Panc1 (cell line): ENCODE measurements at regions not wholly inside any gene's neighbourhood (a gene's known extent, or its start where the extent isn't known, plus 50 kb on each side); places are given as distances from the start of the nearest gene placed in this dataset.

Experiments
- ATAC-seq: fragments of 200-7000 bp; cut with Tn5 transposase; 2 replicates; pipeline ENCODE4 v1.9.1; 2020; ENCODE audit warnings: mild to moderate bottlenecking, moderate library complexity
- BruUV-seq: library from RNA; stranded (reverse); fragments of 400-500 nt; replicated peaks from 2 replicates; lab custom pipeline; 2021; lab: Mats Ljungman, UMichigan
- CTCF ChIA-PET: fragments of 300-600 bp; sonication (Branson Sonifier 250); formaldehyde crosslinking; loops from one replicate; lab custom pipeline; 2022; ENCODE audit warnings: antibody characterized with exemption; lab: Charles Lee
- POLR2A ChIA-PET: fragments of 300-600 bp; sonication (Branson Sonifier 250); formaldehyde crosslinking; loops from one replicate; lab custom pipeline; 2022; ENCODE audit warnings: antibody characterized with exemption; lab: Charles Lee
- DNase-seq: peaks from one replicate; pipeline ENCODE4 v3.0.0-alpha.2; 2010; ENCODE audit warnings: low read depth, low spot score
- H3K27ac ChIP-seq: 2 replicates; pipeline ENCODE4 v1.5.1; 2011; ENCODE audit warnings: mild to moderate bottlenecking, low read length, inconsistent platforms
- H3K27me3 ChIP-seq: fragments of 200-500 bp; sonication (Bioruptor generic); 2 replicates; pipeline ENCODE4 v1.6.0; 2014; ENCODE audit warnings: low read length, inconsistent platforms; ENCODE audit not compliant: control insufficient read depth, insufficient read depth
- H3K36me3 ChIP-seq: fragments of 200-500 bp; sonication (Bioruptor generic); 2 replicates; pipeline ENCODE4 v1.5.1; 2014; ENCODE audit warnings: inconsistent platforms, mild to moderate bottlenecking, low read length, moderate library complexity; ENCODE audit not compliant: control insufficient read depth, insufficient read depth
- H3K4me1 ChIP-seq: 2 replicates; pipeline ENCODE4 v1.5.1; 2011; ENCODE audit warnings: inconsistent platforms, mild to moderate bottlenecking, low read length, moderate library complexity; ENCODE audit not compliant: control insufficient read depth, insufficient read depth
- H3K4me3 ChIP-seq, 2 experiments: 2 replicates each; pipeline ENCODE4 v1.5.1; 2011 to 2012; ENCODE audit warnings: low read depth in 2 of 2, low read length in 2 of 2, mild to moderate bottlenecking in 2 of 2, inconsistent platforms in 1 of 2, moderate library complexity in 1 of 2
- H3K9me3 ChIP-seq: fragments of 200-500 bp; sonication (Bioruptor generic); 2 replicates; pipeline ENCODE4 v1.5.1; 2014; ENCODE audit warnings: low read depth, mild to moderate bottlenecking, inconsistent platforms, low read length, moderate library complexity; ENCODE audit not compliant: control insufficient read depth, insufficient read depth
- POLR2AphosphoS5 ChIP-seq: IDR thresholded peaks from 2 replicates; pipeline ENCODE4 v1.6.1; 2012; ENCODE audit warnings: mild to moderate bottlenecking, low read depth, low read length, moderate library complexity
- SIN3A ChIP-seq: IDR thresholded peaks from 2 replicates; pipeline ENCODE4 v1.6.1; 2012; ENCODE audit warnings: low read depth, mild to moderate bottlenecking, low read length, moderate library complexity, borderline replicate concordance; ENCODE audit not compliant: insufficient read depth
- TCF7L2 ChIP-seq: IDR thresholded peaks from 2 replicates; pipeline ENCODE4 v1.6.1; 2011; ENCODE audit warnings: mild to moderate bottlenecking, low read depth, low read length, inconsistent platforms
- in situ Hi-C: cut with HindIII; loops from 2 replicates; pipeline ENCODE4 v1.10.0; 2016; ENCODE audit warnings: low sequenced_read_pairs, low pct_unique_long_range_greater_than_20kb
- intact Hi-C: fragments of 100-400 bp; cut with micrococcal nuclease; formaldehyde crosslinking; loops from one replicate; pipeline ENCODE4 v1.10.0; 2022; ENCODE audit not compliant: unreplicated experiment
- TF ChIP-seq, protein P1 (sequence below): fragments of 450-650 bp; IDR thresholded peaks from 2 replicates; pipeline ENCODE4 v1.5.1; 2017; ENCODE audit warnings: mild to moderate bottlenecking
- TF ChIP-seq, protein P2 (sequence below), 2 experiments: IDR thresholded peaks; 2 replicates each; pipeline ENCODE4 v1.6.1; 2011 to 2012; ENCODE audit warnings: low read depth in 2 of 2, control low read depth in 1 of 2, low read length in 1 of 2, mild to moderate bottlenecking in 1 of 2, moderate library complexity in 1 of 2; ENCODE audit not compliant: insufficient read depth in 1 of 2

DNA sequence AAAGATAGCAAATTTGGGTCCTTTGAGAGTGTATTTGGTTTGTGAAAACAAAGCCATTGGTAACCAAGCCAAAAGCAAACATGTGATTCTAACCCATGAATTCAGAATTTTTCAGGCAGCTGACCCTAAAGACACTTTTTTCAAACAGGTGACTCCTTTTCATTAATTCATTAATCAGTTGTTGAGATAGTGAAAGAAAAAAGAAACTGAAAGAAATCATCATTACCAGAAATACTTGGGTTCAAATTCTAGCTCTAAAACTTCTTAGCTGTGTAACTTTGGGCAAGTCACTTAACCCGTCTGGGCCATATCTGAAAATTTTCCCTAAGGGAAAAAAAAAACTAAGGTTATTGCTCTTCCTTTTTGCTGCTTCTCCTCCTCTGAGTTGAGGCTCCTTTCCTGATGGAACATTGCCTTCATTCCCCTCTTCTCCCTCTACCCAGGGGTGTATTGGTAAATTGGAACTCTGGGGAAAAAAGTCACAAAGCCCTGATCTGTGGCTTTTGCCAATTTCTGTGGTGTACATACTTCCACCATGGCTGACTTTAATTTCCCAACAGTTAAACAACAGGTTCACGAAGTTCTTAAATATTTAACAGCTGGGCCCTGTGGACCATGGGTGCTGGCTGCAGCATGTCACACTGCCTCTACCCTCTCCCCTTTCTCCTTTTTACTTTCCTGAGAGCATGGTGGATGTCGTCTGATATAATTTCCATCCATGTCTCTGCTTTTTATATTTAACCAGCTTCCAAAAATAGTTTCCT lies 120.3 kb downstream of the ASB7 start:
- Histone ChIP-seq H3K4me3 (no peak overlapping the region; a peak in 1 of 4 replicates), H3K27me3 (no peaks in the 10 kb centered on the region), H3K4me1 (peaks cover 64% of the 10 kb centered on the region), H3K27ac (peak overlapping the region; percentile 98), H3K36me3 (no peaks in the 10 kb centered on the region), H3K9me3 (no peaks in the 10 kb centered on the region)
- ChIA-PET CTCF (no interaction called here), POLR2A (interaction anchor here (0.7 kb wide), 1 partner anchor 37 kb away, joined by 4 read pairs; no protein-coding TSS in a partner anchor)
- DNase-seq (no peak), ATAC-seq (no peak)
- TF ChIP-seq, protein P1, sequence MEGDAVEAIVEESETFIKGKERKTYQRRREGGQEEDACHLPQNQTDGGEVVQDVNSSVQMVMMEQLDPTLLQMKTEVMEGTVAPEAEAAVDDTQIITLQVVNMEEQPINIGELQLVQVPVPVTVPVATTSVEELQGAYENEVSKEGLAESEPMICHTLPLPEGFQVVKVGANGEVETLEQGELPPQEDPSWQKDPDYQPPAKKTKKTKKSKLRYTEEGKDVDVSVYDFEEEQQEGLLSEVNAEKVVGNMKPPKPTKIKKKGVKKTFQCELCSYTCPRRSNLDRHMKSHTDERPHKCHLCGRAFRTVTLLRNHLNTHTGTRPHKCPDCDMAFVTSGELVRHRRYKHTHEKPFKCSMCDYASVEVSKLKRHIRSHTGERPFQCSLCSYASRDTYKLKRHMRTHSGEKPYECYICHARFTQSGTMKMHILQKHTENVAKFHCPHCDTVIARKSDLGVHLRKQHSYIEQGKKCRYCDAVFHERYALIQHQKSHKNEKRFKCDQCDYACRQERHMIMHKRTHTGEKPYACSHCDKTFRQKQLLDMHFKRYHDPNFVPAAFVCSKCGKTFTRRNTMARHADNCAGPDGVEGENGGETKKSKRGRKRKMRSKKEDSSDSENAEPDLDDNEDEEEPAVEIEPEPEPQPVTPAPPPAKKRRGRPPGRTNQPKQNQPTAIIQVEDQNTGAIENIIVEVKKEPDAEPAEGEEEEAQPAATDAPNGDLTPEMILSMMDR, result no peak
- TF ChIP-seq, protein P2, sequence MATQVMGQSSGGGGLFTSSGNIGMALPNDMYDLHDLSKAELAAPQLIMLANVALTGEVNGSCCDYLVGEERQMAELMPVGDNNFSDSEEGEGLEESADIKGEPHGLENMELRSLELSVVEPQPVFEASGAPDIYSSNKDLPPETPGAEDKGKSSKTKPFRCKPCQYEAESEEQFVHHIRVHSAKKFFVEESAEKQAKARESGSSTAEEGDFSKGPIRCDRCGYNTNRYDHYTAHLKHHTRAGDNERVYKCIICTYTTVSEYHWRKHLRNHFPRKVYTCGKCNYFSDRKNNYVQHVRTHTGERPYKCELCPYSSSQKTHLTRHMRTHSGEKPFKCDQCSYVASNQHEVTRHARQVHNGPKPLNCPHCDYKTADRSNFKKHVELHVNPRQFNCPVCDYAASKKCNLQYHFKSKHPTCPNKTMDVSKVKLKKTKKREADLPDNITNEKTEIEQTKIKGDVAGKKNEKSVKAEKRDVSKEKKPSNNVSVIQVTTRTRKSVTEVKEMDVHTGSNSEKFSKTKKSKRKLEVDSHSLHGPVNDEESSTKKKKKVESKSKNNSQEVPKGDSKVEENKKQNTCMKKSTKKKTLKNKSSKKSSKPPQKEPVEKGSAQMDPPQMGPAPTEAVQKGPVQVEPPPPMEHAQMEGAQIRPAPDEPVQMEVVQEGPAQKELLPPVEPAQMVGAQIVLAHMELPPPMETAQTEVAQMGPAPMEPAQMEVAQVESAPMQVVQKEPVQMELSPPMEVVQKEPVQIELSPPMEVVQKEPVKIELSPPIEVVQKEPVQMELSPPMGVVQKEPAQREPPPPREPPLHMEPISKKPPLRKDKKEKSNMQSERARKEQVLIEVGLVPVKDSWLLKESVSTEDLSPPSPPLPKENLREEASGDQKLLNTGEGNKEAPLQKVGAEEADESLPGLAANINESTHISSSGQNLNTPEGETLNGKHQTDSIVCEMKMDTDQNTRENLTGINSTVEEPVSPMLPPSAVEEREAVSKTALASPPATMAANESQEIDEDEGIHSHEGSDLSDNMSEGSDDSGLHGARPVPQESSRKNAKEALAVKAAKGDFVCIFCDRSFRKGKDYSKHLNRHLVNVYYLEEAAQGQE (IDR thresholded peaks at IDR 0.05; ENCODE audit: insufficient read depth in 1 of 2, low read depth in 2 of 2, low read length in 1 of 2), result no peak
- TF ChIP-seq POLR2AphosphoS5 (no peak), SIN3A (no peak), TCF7L2 (no peak)
- intact Hi-C loops (no loop called here), in situ Hi-C loops (no loop called here)
- BruUV-seq, result no TSS peak

DNA sequence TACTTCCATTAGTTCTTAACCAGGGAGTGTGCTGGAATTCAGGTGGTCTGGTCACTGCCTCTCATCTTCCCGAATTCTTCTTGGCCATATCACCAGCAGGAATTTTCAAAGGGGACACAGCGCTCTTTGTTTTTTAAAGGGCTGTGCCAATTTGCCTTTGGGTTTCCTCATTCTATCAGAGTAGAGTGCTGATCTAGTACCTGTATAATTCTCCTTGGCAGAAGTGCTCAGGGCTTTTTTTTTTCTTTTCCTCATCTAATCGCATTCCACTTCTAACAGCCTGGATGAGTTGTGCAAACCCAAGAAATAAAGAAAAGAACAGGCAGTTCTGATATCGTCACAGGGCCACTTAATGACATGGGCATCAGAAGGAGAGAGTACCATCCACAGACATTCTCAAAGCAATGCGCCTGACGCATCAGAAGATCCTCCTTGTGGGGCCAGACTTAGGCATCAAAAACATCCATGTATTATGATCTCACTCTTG lies 121.0 kb downstream of the ASB7 start:
- Histone ChIP-seq H3K27me3 (no peaks in the 10 kb centered on the region), H3K4me3 (no peak overlapping the region), H3K9me3 (no peaks in the 10 kb centered on the region), H3K4me1 (peaks cover 70% of the 10 kb centered on the region), H3K27ac (peak overlapping the region; percentile 98), H3K36me3 (no peaks in the 10 kb centered on the region)
- intact Hi-C loops (no loop called here), in situ Hi-C loops (no loop called here)
- CTCF ChIA-PET, result no interaction called here
- TF ChIP-seq, protein P2 (IDR thresholded peaks at IDR 0.05; ENCODE audit: insufficient read depth in 1 of 2, low read depth in 2 of 2, low read length in 1 of 2), result no peak
- TF ChIP-seq SIN3A (no peak), POLR2AphosphoS5 (no peak), TCF7L2 (no peak)
- TF ChIP-seq, protein P1, result no peak
- POLR2A ChIA-PET, result no interaction called here
- no peak for DNase-seq
- no TSS peak for BruUV-seq
- ATAC-seq, result no peak
